Astrocyte (in vitro differentiated cells and primary cell): ENCODE measurements at regions not wholly inside any gene's neighbourhood (a gene's known extent, or its start where the extent isn't known, plus 50 kb on each side); places are given as distances from the start of the nearest gene placed in this dataset.

Source experiments
- CTCF ChIP-seq: IDR thresholded peaks from 2 replicates; pipeline ENCODE4 v1.5.1; 2011; ENCODE audit warnings: low read depth, mild to moderate bottlenecking, inconsistent platforms, low read length, moderate library complexity; ENCODE audit not compliant: insufficient read depth
- EZH2 ChIP-seq: IDR thresholded peaks from 2 replicates; pipeline ENCODE4 v1.6.1; 2012; ENCODE audit warnings: mild to moderate bottlenecking, low read length, inconsistent platforms; ENCODE audit not compliant: insufficient read depth

GRCh38 chr10:43801626-43802025 lies 152.9 kb upstream of the ZNF32 start:
- TF ChIP-seq EZH2 (no peak), CTCF (no peak)
